HG03558 (cell line): ENCODE measurements at regions not wholly inside any gene's neighbourhood (a gene's known extent, or its start where the extent isn't known, plus 50 kb on each side); places are given as distances from the start of the nearest gene placed in this dataset.

Experiments used
- ATAC-seq: cut with Tn5 transposase; IDR thresholded peaks from one replicate; pipeline ENCODE4 v1.9.1; 2021; ENCODE audit warnings: moderate number of reproducible peaks; ENCODE audit not compliant: unreplicated experiment; ENCODE audit errors: extremely low read depth

DNA sequence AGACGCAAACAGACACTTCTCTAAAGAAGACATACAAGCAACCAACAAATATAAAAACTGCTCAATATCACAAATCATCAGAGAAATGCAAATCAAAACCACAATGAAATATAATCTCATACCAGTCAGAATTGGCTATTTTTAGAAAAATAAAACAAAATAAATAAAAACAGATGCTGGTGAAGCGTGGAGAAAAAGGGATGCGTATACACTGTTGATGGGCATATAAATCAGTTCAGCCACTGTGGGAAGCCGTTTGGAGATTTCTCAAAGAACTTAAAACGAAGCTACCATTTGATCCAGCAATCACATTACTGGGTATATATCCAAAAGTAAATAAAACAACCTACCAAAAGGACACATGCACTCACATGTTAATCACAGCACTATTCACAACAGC, 206.2 kb downstream of the HNMT start:
- ATAC-seq, result no peak

DNA sequence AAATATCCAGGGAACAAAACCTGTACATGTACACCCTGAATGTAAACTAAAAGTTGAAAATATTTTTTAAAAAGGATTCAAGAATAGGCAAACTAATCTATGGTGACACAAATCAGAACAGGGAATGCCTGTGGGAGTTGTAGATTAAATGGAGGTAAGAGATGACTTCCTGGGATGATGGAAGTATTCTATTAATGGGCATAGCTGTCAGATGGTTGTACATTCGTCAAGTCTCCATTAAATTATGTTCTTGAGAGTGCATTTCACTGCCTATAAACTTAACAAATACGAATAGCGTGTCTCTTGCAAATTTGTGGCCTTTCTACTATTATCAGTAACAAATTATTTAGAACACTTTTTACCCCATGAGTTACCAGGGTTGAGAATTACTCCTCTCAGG, 207.0 kb downstream of the HNMT start:
- ATAC-seq, result no peak

DNA sequence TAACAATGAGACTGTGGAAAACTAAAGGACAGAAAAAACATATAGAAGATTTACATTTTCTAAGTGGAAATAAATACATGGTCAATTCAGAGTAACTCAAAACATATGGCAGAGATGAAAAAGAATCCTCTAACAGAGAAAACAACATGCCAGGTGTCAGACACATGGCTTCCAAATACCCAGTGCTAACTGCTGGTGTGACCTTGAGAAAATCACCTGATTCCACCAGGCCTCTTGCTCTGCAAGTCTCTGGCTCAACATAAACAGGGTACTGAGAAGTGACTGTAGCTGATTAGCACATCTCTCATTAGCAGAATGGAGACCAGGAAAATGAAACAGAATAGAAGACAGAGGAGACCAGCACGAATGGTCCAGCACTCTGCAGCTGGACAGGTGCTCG, 210.8 kb downstream of the HNMT start:
- no peak for ATAC-seq

DNA sequence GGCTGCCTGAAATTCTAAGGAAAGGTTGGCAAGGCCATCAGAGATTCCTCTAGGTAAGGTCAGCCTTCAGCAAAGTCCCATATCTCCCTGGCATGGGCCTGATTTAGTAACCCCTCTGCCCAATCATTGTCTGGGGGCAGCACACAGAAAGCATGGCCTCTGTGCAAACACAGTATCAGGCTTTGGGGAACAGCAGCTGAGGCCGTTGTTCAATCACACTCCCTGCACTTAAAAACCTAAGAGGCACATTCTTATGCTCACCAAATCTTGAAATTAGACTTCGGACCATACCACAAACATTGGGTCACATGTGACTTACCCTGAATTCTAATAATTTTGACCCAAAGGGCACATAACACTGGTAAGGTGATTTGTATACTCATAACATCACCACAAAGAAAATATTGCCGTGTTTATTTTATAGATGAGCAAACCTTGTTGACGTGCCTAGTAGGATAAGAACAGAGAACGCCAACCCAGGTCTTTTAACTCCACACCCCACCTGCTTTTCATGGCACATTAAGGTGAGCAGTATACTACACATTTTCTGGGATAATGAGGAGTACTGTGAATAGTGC, 212.7 kb downstream of the HNMT start:
- ATAC-seq, result no peak

DNA sequence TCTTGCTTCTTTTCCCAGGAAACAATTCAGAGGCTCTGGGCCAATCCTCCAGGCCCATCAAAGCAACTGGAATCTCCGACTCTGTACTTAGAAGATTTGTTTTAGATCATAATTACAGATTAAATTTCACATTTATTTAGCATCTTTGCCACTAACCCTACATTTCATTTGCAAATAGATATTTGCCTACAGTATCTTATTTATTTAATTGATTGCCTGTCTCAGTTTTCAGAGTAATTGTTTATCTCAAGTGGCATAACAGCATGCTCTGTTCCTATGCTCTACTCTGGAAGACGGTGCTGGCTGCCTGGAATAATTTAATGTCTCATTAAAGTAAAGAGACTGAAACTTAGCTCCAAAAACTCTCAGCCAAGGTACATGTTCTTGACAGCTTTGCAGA, 213.4 kb downstream of the HNMT start:
- no peak for ATAC-seq

DNA sequence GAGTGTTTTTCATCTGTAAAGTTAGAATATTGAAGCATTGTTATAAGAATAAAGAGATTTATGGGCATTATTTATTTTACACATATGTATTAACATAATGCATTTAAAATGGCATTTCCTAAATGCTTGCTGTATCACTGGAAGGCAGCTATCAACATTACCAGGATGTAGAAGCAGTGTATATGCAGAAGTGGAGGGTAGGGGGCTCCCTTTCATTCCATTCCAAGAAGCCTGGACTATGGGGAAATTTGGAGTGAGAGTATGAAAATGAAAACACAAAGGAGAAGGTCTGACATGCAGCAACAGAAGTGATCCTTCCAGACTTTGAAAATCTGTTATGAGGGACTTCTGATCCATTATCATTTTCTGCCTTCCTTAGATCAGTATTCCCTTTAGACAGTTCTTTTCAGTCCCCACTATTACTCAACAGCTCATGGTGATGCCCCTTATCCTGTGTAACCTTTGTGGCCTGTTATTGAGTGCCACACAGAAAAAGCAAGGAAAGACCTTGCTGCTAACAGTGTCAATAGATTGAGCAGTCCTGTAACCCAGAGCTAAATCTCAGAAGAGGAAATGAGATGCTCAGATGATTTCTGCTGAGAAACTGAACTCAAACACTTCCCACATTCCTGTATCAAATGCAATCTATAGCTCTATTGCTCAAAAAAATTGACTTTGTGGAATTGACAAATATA, 216.6 kb downstream of the HNMT start:
- no peak for ATAC-seq

DNA sequence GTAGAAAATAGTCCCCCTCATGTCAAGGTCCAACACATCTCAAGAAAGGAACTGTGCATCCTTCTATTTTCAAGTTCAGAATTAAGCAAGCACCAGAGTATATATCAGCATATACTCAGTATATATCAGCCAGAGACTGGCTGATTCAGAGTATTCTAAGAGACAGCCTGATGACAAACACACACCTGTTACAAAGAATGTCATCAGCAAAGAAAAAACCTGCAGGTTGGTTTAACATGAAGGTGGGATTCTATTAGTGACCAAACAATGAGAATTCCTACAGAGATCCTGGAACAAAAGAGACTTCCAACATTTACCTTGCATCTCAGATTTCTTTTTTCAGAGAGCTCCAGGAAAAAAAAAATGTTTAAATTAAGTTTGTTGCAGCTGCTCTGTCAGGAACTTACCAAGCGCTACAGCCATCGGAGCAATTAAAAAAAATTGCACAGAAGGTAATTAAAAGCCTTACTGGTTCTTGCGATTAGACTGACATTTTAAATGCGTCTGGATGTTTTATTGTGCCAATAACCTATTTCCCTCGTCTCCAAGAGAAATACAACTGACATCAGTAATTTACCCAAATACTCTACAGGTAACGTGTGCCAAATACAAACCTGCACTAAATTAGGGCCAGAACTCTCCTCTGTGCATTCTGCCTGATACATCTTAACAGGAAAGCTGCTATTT, 218.1 kb downstream of the HNMT start:
- no peak for ATAC-seq

DNA sequence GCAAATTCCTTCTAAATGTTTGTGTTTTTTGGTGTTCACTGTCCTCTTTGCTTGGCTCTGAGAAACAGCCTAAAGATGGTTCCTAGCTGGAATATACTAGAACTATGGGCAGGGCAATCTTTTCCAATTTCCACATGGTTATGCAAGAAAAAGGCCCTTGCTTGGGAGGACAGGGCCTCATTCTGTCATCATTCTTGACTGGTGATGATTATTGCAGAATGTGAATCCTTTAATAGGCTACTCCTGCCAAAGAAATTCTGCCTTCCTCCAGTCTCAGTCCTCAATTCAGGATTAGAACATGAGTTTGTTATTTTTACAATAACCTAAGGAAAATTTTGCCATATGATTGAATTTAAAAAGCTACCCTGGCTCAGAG, 218.7 kb downstream of the HNMT start:
- ATAC-seq, result no peak

DNA sequence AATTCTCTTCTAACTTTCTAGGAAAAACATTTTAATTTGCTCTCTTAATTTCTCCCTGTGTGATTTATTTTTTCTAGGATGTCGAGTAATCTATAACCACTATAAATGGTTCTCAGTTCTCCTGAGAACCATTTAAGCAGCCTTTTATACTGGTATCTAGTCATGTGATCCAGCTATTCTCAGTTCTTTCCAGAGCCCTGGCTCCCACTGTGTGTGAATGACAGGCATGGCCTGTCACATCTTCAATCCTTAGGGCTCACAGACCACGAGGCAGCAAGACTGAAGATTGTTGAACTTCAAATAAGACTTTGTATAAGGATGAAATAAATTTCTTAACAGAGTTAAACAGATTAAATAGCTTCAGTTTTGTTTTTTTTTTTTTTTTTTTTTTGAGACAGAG, 219.4 kb downstream of the HNMT start:
- no peak for ATAC-seq

DNA sequence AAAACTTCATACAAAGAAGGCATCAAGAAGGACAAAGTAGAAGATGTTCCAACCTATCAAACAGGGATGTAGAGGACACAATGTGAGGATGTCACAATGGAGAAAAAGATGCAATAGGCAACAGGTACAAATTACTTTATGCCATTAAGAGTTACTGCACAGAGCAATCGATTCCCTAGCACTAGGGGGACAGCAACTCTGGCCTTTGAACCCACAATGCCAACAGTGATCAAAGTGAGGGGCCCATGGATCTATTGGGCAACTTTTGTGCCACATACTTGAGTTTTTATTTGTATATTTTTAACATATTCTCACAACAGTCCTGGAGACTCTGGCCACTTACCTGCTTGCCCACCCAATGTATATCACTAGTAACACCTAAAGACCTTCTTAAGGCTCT, 220.2 kb downstream of the HNMT start:
- no peak for ATAC-seq

DNA sequence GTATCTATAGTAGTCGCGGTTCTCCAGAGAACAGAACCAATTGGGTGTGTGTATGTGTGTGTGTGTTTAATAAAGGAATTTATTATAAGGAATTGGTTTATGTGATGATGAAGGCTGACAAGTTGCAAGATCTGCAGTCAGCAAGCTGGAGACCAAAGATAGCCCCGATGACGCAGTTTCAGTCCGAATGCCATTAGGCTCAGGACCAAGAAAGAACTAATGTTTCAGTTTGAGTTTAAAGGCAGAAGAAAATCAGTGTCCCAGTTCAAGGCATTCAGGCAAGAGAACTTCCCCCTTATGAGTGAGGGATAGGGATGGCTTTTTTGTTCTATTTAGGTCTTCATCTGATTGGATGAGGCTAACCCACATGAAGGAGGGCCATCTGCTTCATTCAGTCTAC, 221.6 kb downstream of the HNMT start:
- no peak for ATAC-seq

DNA sequence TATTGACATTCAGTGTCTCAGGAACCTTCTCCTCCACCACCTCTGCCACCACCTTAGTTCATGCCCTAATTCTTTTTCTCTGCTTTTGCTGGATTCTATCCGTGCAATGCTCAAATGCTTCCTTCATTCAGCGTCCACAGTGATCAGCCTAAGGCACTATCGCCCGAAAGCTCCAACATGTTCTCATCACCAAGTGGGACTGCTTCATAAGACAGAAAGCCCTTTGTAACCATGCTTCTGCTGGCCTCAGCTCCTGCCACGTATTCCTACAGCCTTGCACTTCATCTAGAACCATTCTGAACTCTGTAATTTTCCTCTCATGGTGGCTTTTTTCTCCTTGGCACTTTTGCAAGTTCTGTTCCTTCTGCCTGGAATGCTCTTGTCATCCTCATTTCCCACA, 222.9 kb downstream of the HNMT start:
- ATAC-seq, result no peak

DNA sequence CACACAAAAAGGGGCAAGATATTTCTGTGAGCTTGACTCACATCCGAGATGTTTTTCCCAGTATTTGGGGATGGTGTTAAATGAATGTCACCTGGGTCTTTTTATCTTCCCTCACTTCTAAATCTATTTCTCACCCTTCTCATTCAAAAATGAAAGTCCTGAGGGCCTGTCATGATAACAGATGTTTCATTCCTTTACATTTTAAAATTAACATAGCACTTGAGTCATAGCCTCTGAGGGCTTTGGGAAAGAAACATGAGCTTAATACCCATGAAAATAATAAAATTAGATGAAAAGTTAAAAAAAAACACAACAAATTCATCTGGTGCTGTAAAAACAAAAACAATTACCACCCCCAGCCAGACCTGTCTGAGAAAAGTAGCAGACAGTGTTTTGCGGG, 226.7 kb downstream of the HNMT start:
- no peak for ATAC-seq

DNA sequence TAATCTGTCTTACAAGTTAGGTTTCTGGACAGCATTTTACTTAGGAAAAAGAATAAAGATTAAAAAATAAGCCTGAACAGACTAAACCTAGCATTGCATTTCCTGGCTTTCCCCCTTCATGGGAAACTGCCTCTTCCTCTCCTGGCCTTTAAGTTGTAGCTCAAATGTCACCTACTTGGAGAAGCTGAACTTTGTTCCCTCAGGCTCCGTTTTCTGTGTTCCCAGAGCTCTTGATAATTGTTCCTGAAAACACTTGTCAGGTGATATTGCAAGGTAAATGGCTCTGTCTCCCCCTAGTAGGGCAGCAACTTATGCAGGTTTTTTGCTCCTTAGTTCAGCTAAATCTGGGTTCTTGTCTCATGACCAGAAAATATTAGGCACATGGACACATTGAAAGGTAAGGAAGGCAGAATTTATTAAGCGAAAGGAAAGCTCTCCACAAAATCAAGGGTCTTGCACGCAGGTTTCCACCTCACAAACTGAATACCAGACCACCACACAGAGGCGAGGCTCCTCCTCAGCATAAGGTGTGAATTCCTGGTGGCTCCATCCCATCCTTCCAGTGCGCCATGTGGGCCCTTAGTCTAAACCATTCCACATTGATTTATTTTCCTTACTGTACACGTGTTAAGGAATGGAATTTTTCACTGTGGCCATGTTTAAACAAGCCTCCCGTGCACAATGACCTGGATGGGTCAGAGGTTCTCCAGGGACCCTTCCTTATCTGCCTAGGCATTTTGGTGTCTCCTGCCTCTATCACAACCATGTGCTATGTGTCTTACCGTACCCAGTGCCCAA, 229.3 kb downstream of the HNMT start:
- ATAC-seq, result no peak

DNA sequence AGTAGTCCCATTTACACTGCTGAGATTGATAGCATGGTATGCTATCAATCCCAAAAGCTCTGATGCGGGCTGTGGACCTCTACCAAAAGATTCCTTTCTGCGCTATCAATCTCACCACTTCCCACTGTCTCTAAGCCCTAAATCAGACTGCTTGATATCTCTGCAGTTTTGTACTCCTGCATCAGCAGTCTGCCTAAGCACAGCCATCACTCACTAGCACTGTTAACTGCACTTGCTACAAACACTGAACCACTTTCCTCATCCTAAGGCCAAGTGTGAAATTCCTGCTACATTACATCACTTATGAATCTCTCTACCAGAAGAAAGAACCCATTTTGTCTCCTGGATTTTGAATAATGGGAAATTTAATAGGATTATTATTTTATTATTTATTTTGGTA, 237.0 kb downstream of the HNMT start:
- ATAC-seq, result no peak

DNA sequence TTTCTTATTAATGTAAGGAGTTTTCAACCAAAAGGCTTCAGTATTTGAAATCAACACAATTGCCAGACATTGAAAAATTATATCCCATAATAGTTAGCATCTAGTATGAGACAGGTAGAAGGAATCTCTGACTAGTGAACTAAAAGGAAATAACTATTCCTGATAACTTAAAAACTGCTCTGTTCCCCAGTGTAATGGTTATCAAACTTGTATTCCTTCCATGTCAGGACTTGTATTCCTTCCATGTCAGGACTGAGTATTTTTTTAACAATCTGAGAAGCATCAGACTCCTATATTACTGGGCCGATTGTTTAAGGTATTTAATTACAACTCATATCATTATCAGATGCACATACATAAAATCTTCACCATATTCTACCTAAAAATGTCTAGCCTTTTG, 238.5 kb downstream of the HNMT start:
- no peak for ATAC-seq

DNA sequence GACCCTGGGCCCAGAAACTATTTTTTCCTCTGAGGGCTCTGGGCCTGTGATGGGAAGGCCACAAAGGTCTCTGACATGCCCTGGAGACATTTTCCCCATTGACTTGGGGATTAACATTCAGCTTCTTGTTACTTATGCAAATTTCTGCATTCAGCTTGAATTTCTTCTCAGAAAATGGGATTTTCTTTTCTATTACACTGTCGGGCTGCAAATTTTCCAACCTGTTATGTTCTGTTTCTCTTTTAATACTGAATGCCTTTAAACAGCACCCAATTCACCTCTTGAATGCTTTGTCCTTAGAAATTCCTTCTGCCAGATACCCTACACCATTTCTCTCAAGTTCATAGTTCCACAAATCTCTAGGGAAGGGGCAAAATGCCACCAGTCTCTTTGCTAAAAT, 241.0 kb downstream of the HNMT start:
- no peak for ATAC-seq

DNA sequence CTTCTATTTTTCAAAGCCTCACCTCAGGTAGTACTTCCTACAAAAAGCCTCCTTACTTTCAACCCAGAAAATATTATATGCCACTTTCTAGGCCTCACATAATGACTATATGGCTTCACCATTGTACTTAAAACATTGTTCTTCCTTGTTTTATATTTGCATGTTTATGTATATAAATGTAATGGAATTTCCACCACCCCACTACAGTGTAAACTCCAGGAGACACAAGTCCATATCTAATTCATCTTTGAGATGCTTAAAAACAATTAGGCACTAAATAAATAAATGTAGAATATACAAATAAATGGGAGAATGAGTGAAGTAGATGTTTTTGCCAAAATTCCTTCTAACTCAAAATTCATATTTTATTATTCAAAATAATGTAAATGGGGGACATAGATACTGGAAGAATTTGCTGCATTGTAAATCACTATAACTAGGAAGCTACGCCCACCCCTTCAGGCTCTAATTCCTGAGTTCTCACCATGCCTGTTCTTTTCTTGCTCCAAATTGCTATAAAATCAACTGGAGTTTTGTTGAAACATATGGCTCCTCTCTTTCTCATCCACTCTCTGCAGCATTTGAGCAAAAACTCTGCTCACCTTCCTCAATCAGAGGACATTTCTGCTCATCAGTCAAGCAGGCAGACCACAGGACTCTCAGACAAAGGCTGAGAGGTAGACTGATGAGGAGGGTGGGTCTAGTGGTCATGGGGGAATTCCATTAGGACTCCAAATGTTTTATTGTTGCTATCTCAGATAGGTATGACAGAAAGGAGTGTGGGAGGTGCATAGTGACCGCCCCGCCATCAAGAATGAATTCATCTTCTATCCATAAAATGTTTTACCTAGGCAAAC, 243.0 kb downstream of the HNMT start:
- ATAC-seq, result no peak

DNA sequence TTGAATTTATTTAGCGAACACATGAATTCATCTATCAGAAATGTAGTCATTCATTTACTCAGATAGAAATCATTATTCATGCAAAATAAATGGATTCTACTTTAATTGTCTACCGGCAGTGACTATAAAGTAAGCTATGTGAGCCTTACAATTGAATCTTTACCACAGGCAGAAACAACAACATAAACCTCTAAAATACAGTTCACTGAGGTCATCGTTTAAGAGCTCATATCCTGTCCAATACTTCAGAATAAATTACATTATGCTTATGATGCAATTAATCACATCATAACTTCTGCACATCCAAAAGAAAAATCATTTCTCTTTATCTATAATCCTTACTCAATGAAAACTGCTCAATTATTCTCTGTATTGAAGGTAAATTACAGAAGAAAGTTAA, 244.7 kb downstream of the HNMT start:
- no peak for ATAC-seq

DNA sequence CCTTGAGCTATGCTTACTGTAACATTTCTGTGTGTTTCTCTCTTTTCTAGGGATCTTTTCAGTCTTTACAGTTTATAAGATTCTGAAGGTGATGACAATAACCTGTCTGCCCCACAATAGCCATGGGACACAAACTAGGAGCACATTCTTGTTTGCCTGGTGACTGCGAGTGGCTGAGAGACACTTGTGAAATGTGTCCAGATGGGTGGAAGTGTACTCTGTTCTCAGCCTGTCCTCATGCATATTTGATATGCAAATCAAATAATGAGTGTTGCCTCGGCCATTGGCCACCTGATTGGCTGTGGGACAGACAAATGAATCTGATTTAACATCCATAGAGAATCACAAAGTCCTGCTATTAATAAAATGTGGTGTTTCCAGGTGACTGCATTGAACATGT, 246.2 kb downstream of the HNMT start:
- no peak for ATAC-seq
